ENCODE measurements at regions not wholly inside any gene's neighbourhood (a gene's known extent, or its start where the extent isn't known, plus 50 kb on each side); places are given as distances from the start of the nearest gene placed in this dataset.

DNA sequence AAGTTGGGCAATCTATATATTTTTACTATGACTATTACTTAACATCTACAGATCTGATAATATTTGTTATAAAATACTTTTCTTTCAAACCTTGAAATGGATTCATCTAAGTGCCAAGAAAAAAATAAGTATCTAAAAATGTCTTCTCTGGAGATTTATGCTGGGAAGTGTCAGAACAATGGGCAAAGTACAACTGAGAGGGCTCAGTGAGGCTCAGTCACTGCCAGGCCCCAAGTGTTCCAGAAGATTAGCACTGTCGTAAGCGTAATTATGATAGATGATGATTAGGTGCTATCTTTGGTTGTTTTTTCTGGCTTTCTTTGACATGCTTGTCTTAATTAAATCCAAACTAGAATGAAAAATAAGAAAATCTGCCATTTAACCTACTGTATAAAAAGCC is 72.2 kb upstream of the ADAMTS19 start:
- ChIA-PET POLR2A (ENCODE audit: low non-redundant PET) (no interaction called here), CTCF (no interaction called here)
- no peak for DNase-seq (ENCODE audit: low spot score)
- Histone ChIP-seq H3K27ac (ENCODE audit: low read depth, low read length, poor library complexity, severe bottlenecking) (no peak overlapping the region), H3K4me3 (ENCODE audit: low read depth, low read length, poor library complexity, severe bottlenecking) (no peak overlapping the region), H3K27me3 (replicated peaks; ENCODE audit: insufficient read depth, low read depth, low read length, poor library complexity) (no peaks in the 10 kb centered on the region), H3K4me1 (ENCODE audit: insufficient read depth, low read length, poor library complexity, severe bottlenecking) (no peaks in the 10 kb centered on the region), H3K36me3 (ENCODE audit: insufficient read depth, low read length, poor library complexity, severe bottlenecking) (no peaks in the 10 kb centered on the region), H3K9me3 (ENCODE audit: low read depth, low read length, poor library complexity, severe bottlenecking) (no peaks in the 10 kb centered on the region)
- BruUV-seq (replicated peaks): no TSS peak
- no peak for TF ChIP-seq EZH2 (IDR thresholded peaks at IDR 0.05; ENCODE audit: borderline replicate concordance, low read depth, low read length, poor library complexity, severe bottlenecking)
- TF ChIP-seq, protein P1, sequence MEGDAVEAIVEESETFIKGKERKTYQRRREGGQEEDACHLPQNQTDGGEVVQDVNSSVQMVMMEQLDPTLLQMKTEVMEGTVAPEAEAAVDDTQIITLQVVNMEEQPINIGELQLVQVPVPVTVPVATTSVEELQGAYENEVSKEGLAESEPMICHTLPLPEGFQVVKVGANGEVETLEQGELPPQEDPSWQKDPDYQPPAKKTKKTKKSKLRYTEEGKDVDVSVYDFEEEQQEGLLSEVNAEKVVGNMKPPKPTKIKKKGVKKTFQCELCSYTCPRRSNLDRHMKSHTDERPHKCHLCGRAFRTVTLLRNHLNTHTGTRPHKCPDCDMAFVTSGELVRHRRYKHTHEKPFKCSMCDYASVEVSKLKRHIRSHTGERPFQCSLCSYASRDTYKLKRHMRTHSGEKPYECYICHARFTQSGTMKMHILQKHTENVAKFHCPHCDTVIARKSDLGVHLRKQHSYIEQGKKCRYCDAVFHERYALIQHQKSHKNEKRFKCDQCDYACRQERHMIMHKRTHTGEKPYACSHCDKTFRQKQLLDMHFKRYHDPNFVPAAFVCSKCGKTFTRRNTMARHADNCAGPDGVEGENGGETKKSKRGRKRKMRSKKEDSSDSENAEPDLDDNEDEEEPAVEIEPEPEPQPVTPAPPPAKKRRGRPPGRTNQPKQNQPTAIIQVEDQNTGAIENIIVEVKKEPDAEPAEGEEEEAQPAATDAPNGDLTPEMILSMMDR (conservative IDR thresholded peaks at IDR 0.05; ENCODE audit: low read depth, low read length): no peak
- intact Hi-C loops (cut with micrococcal nuclease; ENCODE audit: unreplicated experiment): no loop called here

DNA sequence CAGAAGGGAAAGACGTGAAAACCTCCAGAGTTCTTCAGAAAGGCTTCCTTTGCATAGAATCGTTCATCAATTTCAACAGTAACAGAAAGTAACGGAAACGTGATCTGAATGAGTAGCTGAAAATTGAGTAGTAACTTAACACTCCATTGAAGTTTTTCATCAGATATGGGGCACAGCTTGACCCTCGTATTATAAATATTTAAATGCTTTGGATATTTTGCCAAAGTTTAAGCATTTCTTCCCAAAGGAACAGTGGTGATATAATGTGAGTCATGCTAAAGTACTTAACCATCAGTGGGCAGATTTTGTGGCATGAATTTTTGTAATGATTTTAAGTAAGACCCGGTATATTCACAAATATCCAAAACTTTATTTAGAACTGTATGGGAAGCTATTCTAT is 67.4 kb upstream of the ADAMTS19 start:
- no peaks in the 10 kb centered on the region for H3K4me1 ChIP-seq (ENCODE audit: insufficient read depth, low read length, poor library complexity, severe bottlenecking)
- POLR2A ChIA-PET (ENCODE audit: low non-redundant PET): no interaction called here
- BruUV-seq (replicated peaks): no TSS peak

DNA sequence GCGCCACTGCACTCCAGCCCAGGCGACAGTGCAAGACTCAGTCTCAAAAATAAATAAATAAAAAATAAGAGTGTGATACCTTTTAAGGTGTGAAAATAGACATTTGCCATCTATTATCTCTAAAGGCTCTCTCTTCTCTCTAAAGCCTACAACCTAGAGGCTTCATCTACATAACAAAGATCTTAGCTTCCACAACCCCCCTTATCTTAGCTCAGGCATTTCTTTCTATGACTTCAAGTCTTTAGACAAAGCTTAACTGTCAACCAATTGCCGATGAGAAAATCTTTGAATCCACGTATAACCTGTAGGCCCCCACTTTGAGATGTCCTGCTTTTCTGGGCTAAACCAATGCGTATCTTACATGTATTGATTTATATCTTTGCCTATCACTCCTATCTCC is 64.9 kb upstream of the ADAMTS19 start:
- intact Hi-C loops (cut with micrococcal nuclease; ENCODE audit: unreplicated experiment): no loop called here
- POLR2A ChIA-PET (ENCODE audit: low non-redundant PET): no interaction called here
- H3K4me1 ChIP-seq (ENCODE audit: insufficient read depth, low read length, poor library complexity, severe bottlenecking): no peaks in the 10 kb centered on the region
- no peak overlapping the region for H3K4me3 ChIP-seq (ENCODE audit: low read depth, low read length, poor library complexity, severe bottlenecking)
- no peak for TF ChIP-seq EZH2 (IDR thresholded peaks at IDR 0.05; ENCODE audit: borderline replicate concordance, low read depth, low read length, poor library complexity, severe bottlenecking)
- TF ChIP-seq, protein P1 (conservative IDR thresholded peaks at IDR 0.05; ENCODE audit: low read depth, low read length): no peak
- DNase-seq (ENCODE audit: low spot score): no peak
- no peaks in the 10 kb centered on the region for H3K9me3 ChIP-seq (ENCODE audit: low read depth, low read length, poor library complexity, severe bottlenecking)
- CTCF ChIA-PET: no interaction called here
- no peaks in the 10 kb centered on the region for H3K27me3 ChIP-seq (replicated peaks; ENCODE audit: insufficient read depth, low read depth, low read length, poor library complexity)
- H3K36me3 ChIP-seq (ENCODE audit: insufficient read depth, low read length, poor library complexity, severe bottlenecking): no peaks in the 10 kb centered on the region
- BruUV-seq (replicated peaks): no TSS peak
- H3K27ac ChIP-seq (ENCODE audit: low read depth, low read length, poor library complexity, severe bottlenecking): no peak overlapping the region

More for the DNA sequence above, 67.4 kb upstream of the ADAMTS19 start:
- H3K27me3 ChIP-seq (replicated peaks; ENCODE audit: insufficient read depth, low read depth, low read length, poor library complexity): no peaks in the 10 kb centered on the region
- TF ChIP-seq EZH2 (IDR thresholded peaks at IDR 0.05; ENCODE audit: borderline replicate concordance, low read depth, low read length, poor library complexity, severe bottlenecking): no peak
- TF ChIP-seq, protein P1 (conservative IDR thresholded peaks at IDR 0.05; ENCODE audit: low read depth, low read length): no peak
- DNase-seq (ENCODE audit: low spot score): no peak
- no peak overlapping the region for H3K4me3 ChIP-seq (ENCODE audit: low read depth, low read length, poor library complexity, severe bottlenecking)
- no peaks in the 10 kb centered on the region for H3K36me3 ChIP-seq (ENCODE audit: insufficient read depth, low read length, poor library complexity, severe bottlenecking)
- intact Hi-C loops (cut with micrococcal nuclease; ENCODE audit: unreplicated experiment): no loop called here
- CTCF ChIA-PET: no interaction called here
- no peak overlapping the region for H3K27ac ChIP-seq (ENCODE audit: low read depth, low read length, poor library complexity, severe bottlenecking)
- H3K9me3 ChIP-seq (ENCODE audit: low read depth, low read length, poor library complexity, severe bottlenecking): no peaks in the 10 kb centered on the region

All from A673 (cell line).